ENCODE measurements at regions not wholly inside any gene's neighbourhood (a gene's known extent, or its start where the extent isn't known, plus 50 kb on each side); places are given as distances from the start of the nearest gene placed in this dataset.

GRCh38 chr12:43112101-43112920 is 439.7 kb downstream of the ADAMTS20 start:
- Histone ChIP-seq H3K4me3 (no peak overlapping the region), H3K79me2 (ENCODE audit: control insufficient read depth, insufficient read depth, low read length) (no peaks in the 10 kb centered on the region), H3K9ac (ENCODE audit: control insufficient read depth, insufficient read depth, low read length) (no peak overlapping the region), H3K27me3 (replicated peaks in 1 of 2; ENCODE audit: control insufficient read depth in 2 of 2, insufficient read depth in 2 of 2, low read length in 1 of 2) (no peaks in the 10 kb centered on the region), H3K36me3 (ENCODE audit: control insufficient read depth in 2 of 2, insufficient read depth in 2 of 2, low read length in 1 of 2) (no peaks in the 10 kb centered on the region), H3K4me2 (ENCODE audit: control insufficient read depth, insufficient read depth) (no peak overlapping the region), H3K4me1 (ENCODE audit: control insufficient read depth, insufficient read depth, low read length) (no peaks in the 10 kb centered on the region), H4K20me1 (ENCODE audit: control insufficient read depth, insufficient read depth) (no peaks in the 10 kb centered on the region), H2AFZ (ENCODE audit: control insufficient read depth, low read depth, low read length) (no peak overlapping the region), H3K27ac (ENCODE audit: control insufficient read depth, insufficient read depth) (no peak overlapping the region), H3K9me3 (replicated peaks; ENCODE audit: control insufficient read depth, insufficient read depth, low read length) (no peaks in the 10 kb centered on the region)
- intact Hi-C loops (cut with micrococcal nuclease; ENCODE audit: unreplicated experiment): no loop called here
- no peak for ATAC-seq
- no peak for FAIRE-seq
- no peak for DNase-seq (ENCODE audit: low read depth, low spot score)
- TF ChIP-seq CBFB (IDR thresholded peaks at IDR 0.05; ENCODE audit: low read depth) (no peak), ZNF217 (IDR thresholded peaks at IDR 0.05) (no peak), POLR2AphosphoS2 (IDR thresholded peaks at IDR 0.05; ENCODE audit: low read depth, low read length) (no peak)
- ChIA-PET POLR2A (no interaction called here), RAD21 (ENCODE audit: unreplicated experiment) (no interaction called here), SMC1A (ENCODE audit: uncharacterized antibody, unreplicated experiment) (no interaction called here), CTCF (interaction anchor here (1.9 kb wide), 1 partner anchor 15 kb away, joined by 4 read pairs; no protein-coding TSS in a partner anchor)
- in situ Hi-C loops (cut with MboI): no loop called here
- BruUV-seq (replicated peaks): no TSS peak
- 26% methylated on average over 8 of the region's 8 CpGs for WGBS (ENCODE audit: insufficient coverage, insufficient replicate concordance, low lambda C conversion rate, missing lambda C conversion rate)

- CTCF ChIA-PET: interaction anchor here (1.9 kb wide), 1 partner anchor 14 kb away, joined by 4 read pairs; no protein-coding TSS in a partner anchor
- H3K27me3 ChIP-seq (replicated peaks in 1 of 2; ENCODE audit: control insufficient read depth in 2 of 2, insufficient read depth in 2 of 2, low read length in 1 of 2): no peaks in the 10 kb centered on the region
- no peaks in the 10 kb centered on the region for H4K20me1 ChIP-seq (ENCODE audit: control insufficient read depth, insufficient read depth)
- no peak overlapping the region for H3K4me3 ChIP-seq
- no peak overlapping the region for H3K4me2 ChIP-seq (ENCODE audit: control insufficient read depth, insufficient read depth)
- in situ Hi-C loops (cut with MboI): no loop called here
- SMC1A ChIA-PET (ENCODE audit: uncharacterized antibody, unreplicated experiment): interaction anchor here (0.6 to 1.1 kb wide), 3 partner anchors 10 to 188 kb away, joined by 3 to 4 read pairs (median 3); no protein-coding TSS in a partner anchor
- BruUV-seq (replicated peaks): no TSS peak
- H3K9me3 ChIP-seq (replicated peaks; ENCODE audit: control insufficient read depth, insufficient read depth, low read length): no peaks in the 10 kb centered on the region
- no peaks in the 10 kb centered on the region for H3K79me2 ChIP-seq (ENCODE audit: control insufficient read depth, insufficient read depth, low read length)
- H3K9ac ChIP-seq (ENCODE audit: control insufficient read depth, insufficient read depth, low read length): no peak overlapping the region
- POLR2A ChIA-PET: interaction anchor here (0.7 kb wide), 1 partner anchor 44 kb away, joined by 6 read pairs; no protein-coding TSS in a partner anchor
- no peak overlapping the region for H2AFZ ChIP-seq (ENCODE audit: control insufficient read depth, low read depth, low read length)
- H3K36me3 ChIP-seq (ENCODE audit: control insufficient read depth in 2 of 2, insufficient read depth in 2 of 2, low read length in 1 of 2): no peaks in the 10 kb centered on the region
- TF ChIP-seq BHLHE40 (IDR thresholded peaks at IDR 0.05; ENCODE audit: borderline replicate concordance in 1 of 2, low read depth in 2 of 2, low read length in 1 of 2) (peak in 1 of 2 experiments; percentile 15; a peak in 1 of 4 replicates), NR2C2 (IDR thresholded peaks at IDR 0.05; ENCODE audit: borderline replicate concordance, control insufficient read depth, insufficient read length, low read depth) (no peak), ASH2L (IDR thresholded peaks at IDR 0.05; ENCODE audit: borderline replicate concordance, low read depth) (no peak)
- H3K4me1 ChIP-seq (ENCODE audit: control insufficient read depth, insufficient read depth, low read length): no peaks in the 10 kb centered on the region
- no peak overlapping the region for H3K27ac ChIP-seq (ENCODE audit: control insufficient read depth, insufficient read depth)
- RAD21 ChIA-PET (ENCODE audit: unreplicated experiment): no interaction called here
- peak; percentile 4 for DNase-seq (ENCODE audit: low read depth, low spot score)
- ATAC-seq: peak; percentile 69
- intact Hi-C loops (cut with micrococcal nuclease; ENCODE audit: unreplicated experiment): no loop called here
- WGBS (ENCODE audit: insufficient coverage, insufficient replicate concordance, low lambda C conversion rate, missing lambda C conversion rate): 7% methylated on average over 6 of the region's 6 CpGs
- no peak for FAIRE-seq
Measured at GRCh38 chr12:43111608-43112007, 440.4 kb downstream of the ADAMTS20 start.

Measured in GM12878 (cell line).